ENCODE measurements at regions not wholly inside any gene's neighbourhood (a gene's known extent, or its start where the extent isn't known, plus 50 kb on each side); places are given as distances from the start of the nearest gene placed in this dataset.

GRCh38 chr6:8839626-8840025 is 404.3 kb upstream of the SLC35B3 start:
- in situ Hi-C loops (cut with HindIII; ENCODE audit: extremely low pct_ligation_motif_present, low pct_unique_long_range_greater_than_20kb) (no loop called here), intact Hi-C loops (cut with micrococcal nuclease; ENCODE audit: unreplicated experiment) (no loop called here)
- no peak for FAIRE-seq

More at GRCh38 chr6:8839626-8840025, 404.3 kb upstream of the SLC35B3 start:
- Histone ChIP-seq H3K9me3 (ENCODE audit: low read length) (no peaks in the 10 kb centered on the region), H3K4me1 (ENCODE audit: insufficient read depth, low read length) (no peaks in the 10 kb centered on the region), H3K27ac (ENCODE audit: extremely low read length, insufficient read depth, low read length) (no peak overlapping the region), H3K4me2 (ENCODE audit: low read depth, low read length) (no peak overlapping the region), H3K79me2 (ENCODE audit: insufficient read depth, low read length) (no peaks in the 10 kb centered on the region), H3K9ac (ENCODE audit: insufficient read depth, low read depth, low read length) (no peak overlapping the region), H2AFZ (ENCODE audit: low read length) (no peak overlapping the region), H3K4me3 (replicated peaks in 1 of 3; ENCODE audit: insufficient read depth in 1 of 3, low read depth in 2 of 3, low read length in 3 of 3) (no peak overlapping the region), H3K36me3 (replicated peaks in 1 of 2; ENCODE audit: control insufficient read depth in 1 of 2, insufficient read depth in 2 of 2, low read length in 2 of 2) (no peaks in the 10 kb centered on the region), H3K27me3 (ENCODE audit: control insufficient read depth in 1 of 2, insufficient read depth in 2 of 2, low read length in 2 of 2) (no peaks in the 10 kb centered on the region), H4K20me1 (ENCODE audit: insufficient read depth, low read length) (no peaks in the 10 kb centered on the region)
- POLR2A ChIA-PET, result no interaction called here
- DNase-seq (ENCODE audit: low spot score) (no peak), ATAC-seq (no peak)
- BruUV-seq (replicated peaks), result no TSS peak
- TF ChIP-seq CEBPB (IDR thresholded peaks at IDR 0.05; ENCODE audit: borderline replicate concordance, low read depth, low read length) (peak; percentile 92), ZNF260 (CRISPR knock-in tag; IDR thresholded peaks at IDR 0.05; ENCODE audit: borderline replicate concordance, low read depth) (no peak), ZHX2 (IDR thresholded peaks at IDR 0.05; ENCODE audit: low read depth) (no peak), ZHX2 (CRISPR knock-in tag; IDR thresholded peaks at IDR 0.05; ENCODE audit: borderline replicate concordance) (no peak)
- TF ChIP-seq, protein P1, sequence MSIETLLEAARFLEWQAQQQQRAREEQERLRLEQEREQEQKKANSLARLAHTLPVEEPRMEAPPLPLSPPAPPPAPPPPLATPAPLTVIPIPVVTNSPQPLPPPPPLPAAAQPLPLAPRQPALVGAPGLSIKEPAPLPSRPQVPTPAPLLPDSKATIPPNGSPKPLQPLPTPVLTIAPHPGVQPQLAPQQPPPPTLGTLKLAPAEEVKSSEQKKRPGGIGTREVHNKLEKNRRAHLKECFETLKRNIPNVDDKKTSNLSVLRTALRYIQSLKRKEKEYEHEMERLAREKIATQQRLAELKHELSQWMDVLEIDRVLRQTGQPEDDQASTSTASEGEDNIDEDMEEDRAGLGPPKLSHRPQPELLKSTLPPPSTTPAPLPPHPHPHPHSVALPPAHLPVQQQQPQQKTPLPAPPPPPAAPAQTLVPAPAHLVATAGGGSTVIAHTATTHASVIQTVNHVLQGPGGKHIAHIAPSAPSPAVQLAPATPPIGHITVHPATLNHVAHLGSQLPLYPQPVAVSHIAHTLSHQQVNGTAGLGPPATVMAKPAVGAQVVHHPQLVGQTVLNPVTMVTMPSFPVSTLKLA (IDR thresholded peaks at IDR 0.05), result 0 out of 2 replicates have a peak, but pooled peaks have one; percentile 5
- WGBS (ENCODE audit: low lambda C conversion rate), result 26% methylated on average over 7 of the region's 7 CpGs
- CTCF ChIA-PET (ENCODE audit: low intra/inter-chr PET ratio, low total read pairs), result no interaction called here

Measured in HepG2 (cell line).